HG03442 (cell line): ENCODE measurements at regions not wholly inside any gene's neighbourhood (a gene's known extent, or its start where the extent isn't known, plus 50 kb on each side); places are given as distances from the start of the nearest gene placed in this dataset.

Experiments used
- ATAC-seq: cut with Tn5 transposase; IDR thresholded peaks from one replicate; pipeline ENCODE4 v1.9.1; 2021; ENCODE audit warnings: mild to moderate bottlenecking, moderate library complexity; ENCODE audit not compliant: unreplicated experiment

GRCh38 chr17:79186406-79186805 is 111.8 kb downstream of the ENGASE start:
- no peak for ATAC-seq

GRCh38 chr17:79185671-79186070 is 111.0 kb downstream of the ENGASE start:
- ATAC-seq, result no peak

- ATAC-seq, result no peak
Measured at GRCh38 chr17:79184219-79184618, 109.6 kb downstream of the ENGASE start.

GRCh38 chr17:79183293-79184158 is 108.9 kb downstream of the ENGASE start:
- ATAC-seq, result no peak

GRCh38 chr17:79183043-79183292 is 108.3 kb downstream of the ENGASE start:
- ATAC-seq, result no peak

- ATAC-seq, result no peak
Measured at GRCh38 chr17:79182176-79183042, 107.8 kb downstream of the ENGASE start.

GRCh38 chr17:79180358-79181005 is 105.9 kb downstream of the ENGASE start:
- no peak for ATAC-seq

- ATAC-seq, result no peak
Measured at GRCh38 chr17:79179334-79179733, 104.7 kb downstream of the ENGASE start.

GRCh38 chr17:79177877-79178276 is 103.3 kb downstream of the ENGASE start:
- no peak for ATAC-seq

- no peak for ATAC-seq
Measured at GRCh38 chr17:79176792-79177601, 102.4 kb downstream of the ENGASE start.

- ATAC-seq, result no peak
Measured at GRCh38 chr17:79174905-79175856, 100.6 kb downstream of the ENGASE start.

- no peak for ATAC-seq
Measured at GRCh38 chr17:79174193-79174765, 99.7 kb downstream of the ENGASE start.

- no peak for ATAC-seq
Measured at GRCh38 chr17:79171188-79171587, 96.6 kb downstream of the ENGASE start.

- ATAC-seq, result no peak
Measured at GRCh38 chr17:79169861-79170260, 95.2 kb downstream of the ENGASE start.

GRCh38 chr17:79169366-79169765 is 94.7 kb downstream of the ENGASE start:
- no peak for ATAC-seq

GRCh38 chr17:79168486-79169055 is 93.9 kb downstream of the ENGASE start:
- no peak for ATAC-seq

GRCh38 chr17:79167486-79167885 is 92.9 kb downstream of the ENGASE start:
- ATAC-seq, result no peak

- ATAC-seq, result no peak
Measured at GRCh38 chr17:79165756-79166473, 91.3 kb downstream of the ENGASE start.
